Astrocyte of the spinal cord (primary cell): ENCODE measurements at regions not wholly inside any gene's neighbourhood (a gene's known extent, or its start where the extent isn't known, plus 50 kb on each side); places are given as distances from the start of the nearest gene placed in this dataset.
"Not testable (repeated sequence)": the region's sequence is repeated elsewhere in the genome, so short reads cannot be mapped to it uniquely, and the experiment has no call there.

Experiments used
- DNase-seq: peaks from one replicate; pipeline ENCODE4 v3.0.0; 2011; ENCODE audit warnings: low read depth, low spot score
- H3K4me3 ChIP-seq: 2 replicates; pipeline ENCODE4 v1.5.1; 2011; ENCODE audit warnings: low read depth, mild to moderate bottlenecking, low read length, moderate library complexity
- in situ Hi-C: cut with HindIII; loops from 2 replicates; pipeline ENCODE4 v1.10.0; 2017; ENCODE audit warnings: low sequenced_read_pairs
- TF ChIP-seq, protein P1 (sequence below): IDR thresholded peaks from 2 replicates; pipeline ENCODE4 v1.5.1; 2012; ENCODE audit warnings: low read depth, mild to moderate bottlenecking, low read length, inconsistent platforms

DNA sequence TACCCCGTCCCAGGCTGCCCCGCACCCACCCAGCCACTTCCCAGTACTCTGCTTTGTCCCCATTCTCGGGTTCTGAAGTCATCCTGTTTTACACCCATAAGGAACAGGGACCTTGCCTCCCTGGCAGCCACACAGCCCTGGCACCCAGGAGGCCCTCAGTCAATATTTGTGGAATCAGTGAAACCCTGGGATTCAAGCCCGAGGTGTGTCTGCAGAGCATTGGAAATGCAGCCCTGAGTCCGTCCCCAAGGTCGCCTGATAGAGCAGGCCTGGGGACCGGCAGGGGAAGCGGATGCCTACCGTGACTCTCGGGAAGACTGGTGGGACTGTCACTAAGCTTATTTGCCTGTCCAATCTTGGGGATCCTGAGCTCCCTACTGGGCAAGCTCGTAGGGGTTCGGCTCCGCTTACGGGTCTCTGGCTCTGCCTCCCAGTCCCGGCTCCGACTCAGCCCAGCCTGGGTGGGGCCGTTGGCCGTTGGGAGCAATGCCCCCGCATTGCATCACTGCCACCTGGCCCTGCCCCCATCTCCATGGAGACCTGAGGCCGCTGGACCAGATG lies 64.4 kb upstream of the TAMM41 start:
- no peak overlapping the region for H3K4me3 ChIP-seq
- no peak for DNase-seq
- in situ Hi-C loops, result no loop called here
- TF ChIP-seq, protein P1, sequence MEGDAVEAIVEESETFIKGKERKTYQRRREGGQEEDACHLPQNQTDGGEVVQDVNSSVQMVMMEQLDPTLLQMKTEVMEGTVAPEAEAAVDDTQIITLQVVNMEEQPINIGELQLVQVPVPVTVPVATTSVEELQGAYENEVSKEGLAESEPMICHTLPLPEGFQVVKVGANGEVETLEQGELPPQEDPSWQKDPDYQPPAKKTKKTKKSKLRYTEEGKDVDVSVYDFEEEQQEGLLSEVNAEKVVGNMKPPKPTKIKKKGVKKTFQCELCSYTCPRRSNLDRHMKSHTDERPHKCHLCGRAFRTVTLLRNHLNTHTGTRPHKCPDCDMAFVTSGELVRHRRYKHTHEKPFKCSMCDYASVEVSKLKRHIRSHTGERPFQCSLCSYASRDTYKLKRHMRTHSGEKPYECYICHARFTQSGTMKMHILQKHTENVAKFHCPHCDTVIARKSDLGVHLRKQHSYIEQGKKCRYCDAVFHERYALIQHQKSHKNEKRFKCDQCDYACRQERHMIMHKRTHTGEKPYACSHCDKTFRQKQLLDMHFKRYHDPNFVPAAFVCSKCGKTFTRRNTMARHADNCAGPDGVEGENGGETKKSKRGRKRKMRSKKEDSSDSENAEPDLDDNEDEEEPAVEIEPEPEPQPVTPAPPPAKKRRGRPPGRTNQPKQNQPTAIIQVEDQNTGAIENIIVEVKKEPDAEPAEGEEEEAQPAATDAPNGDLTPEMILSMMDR, result no peak

DNA sequence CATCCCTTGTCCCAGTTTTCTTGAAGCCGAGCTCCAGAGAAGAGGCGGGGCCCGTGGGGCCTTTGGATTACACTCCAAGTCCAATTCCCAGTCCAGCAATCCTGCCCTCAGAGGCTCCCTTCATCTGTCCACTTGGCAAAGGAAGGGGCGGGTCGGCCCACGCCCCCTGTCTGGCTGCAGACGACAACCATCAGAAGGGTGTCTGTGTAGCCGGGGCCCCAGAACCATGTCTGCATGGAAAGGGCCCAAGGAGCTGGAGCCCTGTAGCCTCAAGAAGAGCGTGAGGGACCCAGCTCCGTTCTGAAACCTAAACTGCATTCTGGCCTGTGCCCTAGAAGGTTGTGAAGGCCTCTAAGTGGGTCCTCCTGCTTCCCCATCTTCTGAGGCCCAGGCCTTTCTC lies 65.2 kb upstream of the TAMM41 start:
- in situ Hi-C loops, DNase-seq, H3K4me3 ChIP-seq: not testable (repeated sequence)

DNA sequence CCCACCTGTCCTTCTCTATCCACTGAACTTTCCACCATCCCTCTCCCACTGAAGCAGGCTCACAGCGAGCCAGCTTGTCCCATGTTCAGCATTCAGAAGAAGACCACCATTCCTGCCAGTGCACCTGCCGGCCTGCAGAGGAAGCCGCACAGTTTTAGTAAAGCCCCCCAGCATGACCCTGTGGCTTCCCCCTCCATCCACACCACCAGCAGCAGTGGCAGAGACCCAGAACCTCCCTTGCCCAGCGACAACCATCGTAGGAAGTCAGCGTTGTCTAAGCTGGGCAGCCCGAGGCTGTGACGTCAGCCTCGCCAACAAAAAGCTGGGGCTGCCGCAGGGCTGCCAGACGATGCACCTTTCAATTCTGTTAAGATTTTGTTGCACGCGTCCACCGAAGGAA lies 66.6 kb upstream of the TAMM41 start:
- H3K4me3 ChIP-seq, result no peak overlapping the region
- no peak for DNase-seq
- TF ChIP-seq, protein P1, result no peak
- in situ Hi-C loops, result no loop called here

DNA sequence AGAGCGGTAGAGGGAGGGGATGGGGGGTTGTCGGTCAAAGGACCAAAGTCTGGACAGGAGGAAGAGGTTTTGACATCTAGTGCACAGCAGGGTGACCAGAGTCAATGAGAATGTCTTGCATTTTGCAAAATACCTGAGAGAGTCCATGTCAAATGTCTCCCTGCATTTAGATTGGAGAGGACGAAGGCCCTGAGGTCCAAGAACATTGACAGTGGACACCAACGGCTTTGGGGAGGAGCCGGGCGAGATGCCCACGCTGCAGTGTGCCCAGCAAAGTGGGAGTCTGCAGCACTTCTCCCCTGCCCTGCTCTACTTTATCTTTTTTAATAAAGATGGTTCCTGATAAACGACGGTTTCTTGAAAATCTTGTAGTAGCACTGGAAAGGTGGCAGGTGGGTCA lies 67.4 kb upstream of the TAMM41 start:
- TF ChIP-seq, protein P1, result no peak
- DNase-seq, result no peak
- H3K4me3 ChIP-seq, result no peak overlapping the region
- in situ Hi-C loops, result no loop called here

DNA sequence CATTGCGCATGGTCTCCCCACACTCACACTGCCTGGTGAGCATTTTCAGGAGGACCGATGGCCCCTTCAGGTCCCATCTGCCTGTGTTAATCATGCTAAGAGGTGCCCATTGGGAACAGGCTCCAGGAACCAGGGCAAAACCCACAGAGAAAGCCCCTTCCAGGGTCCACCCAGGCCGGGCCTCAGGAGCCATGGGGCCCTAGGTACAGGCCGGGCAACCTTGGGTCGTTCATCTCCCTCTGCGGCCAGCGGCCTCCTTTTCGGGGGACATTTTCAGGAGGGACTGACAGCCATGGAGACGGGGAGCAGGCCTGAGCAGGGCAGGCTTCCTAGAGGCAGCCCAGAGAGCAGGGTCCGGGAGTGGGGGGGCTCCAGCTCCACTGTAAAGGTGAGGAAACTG lies 68.0 kb upstream of the TAMM41 start:
- H3K4me3 ChIP-seq, result no peak overlapping the region
- DNase-seq, result no peak
- TF ChIP-seq, protein P1, result no peak
- in situ Hi-C loops, result no loop called here

DNA sequence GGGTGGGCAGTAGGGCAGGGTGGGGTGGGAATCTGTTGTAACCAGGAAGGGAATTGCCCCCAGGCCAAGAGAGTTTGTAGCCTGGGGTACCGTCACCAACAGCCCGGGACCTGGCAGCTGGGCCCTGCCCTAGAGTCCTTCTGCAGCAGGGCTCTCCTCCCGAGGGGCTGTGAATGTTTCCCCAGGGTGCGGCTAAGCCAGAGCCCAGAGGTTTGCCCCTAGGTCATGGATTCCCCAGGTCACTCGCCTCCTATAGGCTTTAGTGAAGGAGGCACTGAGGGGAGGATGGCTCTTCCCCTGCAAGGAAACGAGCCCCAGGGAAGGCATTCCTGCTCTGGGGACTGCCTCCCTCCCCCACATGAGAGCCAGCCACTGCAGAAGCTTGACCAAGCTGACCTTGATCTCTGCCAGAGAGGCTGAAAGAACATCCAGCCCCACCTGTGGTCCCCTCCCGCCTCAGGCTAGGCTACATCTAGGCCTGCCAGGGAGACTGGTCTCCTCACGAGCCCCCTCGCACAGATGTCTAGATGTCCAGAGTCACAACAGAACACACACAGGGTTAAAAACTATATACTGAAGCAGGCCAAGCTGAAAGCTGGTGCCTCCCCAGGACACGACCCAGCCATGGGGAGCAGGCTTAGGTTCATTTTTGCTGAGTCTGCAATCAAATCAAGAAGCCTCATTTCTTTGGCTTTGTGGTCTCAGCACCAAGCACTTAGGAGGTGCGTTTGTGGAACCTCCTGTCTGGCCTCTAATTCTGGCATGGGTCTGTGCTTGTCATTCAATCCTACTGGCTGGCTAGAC lies 69.1 kb upstream of the TAMM41 start:
- in situ Hi-C loops, result no loop called here
- TF ChIP-seq, protein P1, result no peak
- no peak for DNase-seq

DNA sequence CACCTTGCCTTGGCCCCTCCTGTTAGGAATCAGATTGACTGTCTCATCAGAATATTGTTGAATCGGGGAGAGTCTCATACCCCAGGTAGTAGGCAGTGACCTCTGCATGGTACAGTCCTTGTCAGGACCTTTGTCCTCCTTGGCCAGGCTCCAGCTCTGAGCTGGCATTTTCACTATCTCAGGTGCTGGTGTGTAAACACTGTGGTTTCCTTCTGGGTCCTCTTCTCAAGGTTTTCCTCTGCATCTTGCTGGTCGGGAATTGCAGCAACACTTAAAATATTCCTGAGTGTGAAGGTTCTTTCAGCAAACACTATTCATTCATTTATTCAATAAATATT lies 69.7 kb upstream of the TAMM41 start:
- DNase-seq, H3K4me3 ChIP-seq, in situ Hi-C loops: not testable (repeated sequence)

More for the DNA sequence above, 69.1 kb upstream of the TAMM41 start:
- H3K4me3 ChIP-seq, result no peak overlapping the region
